ENCODE measurements at regions not wholly inside any gene's neighbourhood (a gene's known extent, or its start where the extent isn't known, plus 50 kb on each side); places are given as distances from the start of the nearest gene placed in this dataset.

DNA sequence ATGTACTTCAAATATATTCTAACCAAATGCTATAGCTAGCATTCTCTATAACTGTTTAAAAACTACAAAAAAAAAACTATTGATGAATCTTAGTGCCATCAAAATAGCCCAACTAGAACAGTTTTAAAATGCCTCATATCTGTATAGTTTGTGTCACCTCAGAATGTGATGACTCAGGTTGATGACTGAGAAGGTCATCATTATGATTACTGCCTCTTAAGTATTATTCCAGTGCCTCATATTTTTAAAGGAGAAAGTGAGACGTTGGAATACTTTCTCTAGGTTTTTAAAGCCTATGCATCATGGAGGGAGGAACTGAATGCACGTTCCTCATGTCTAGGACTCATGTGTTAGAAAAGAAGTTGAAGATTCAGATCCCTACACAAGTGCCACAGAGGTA is 88.2 kb downstream of the TMA16 start:
- DNase-seq, result no peak

DNA sequence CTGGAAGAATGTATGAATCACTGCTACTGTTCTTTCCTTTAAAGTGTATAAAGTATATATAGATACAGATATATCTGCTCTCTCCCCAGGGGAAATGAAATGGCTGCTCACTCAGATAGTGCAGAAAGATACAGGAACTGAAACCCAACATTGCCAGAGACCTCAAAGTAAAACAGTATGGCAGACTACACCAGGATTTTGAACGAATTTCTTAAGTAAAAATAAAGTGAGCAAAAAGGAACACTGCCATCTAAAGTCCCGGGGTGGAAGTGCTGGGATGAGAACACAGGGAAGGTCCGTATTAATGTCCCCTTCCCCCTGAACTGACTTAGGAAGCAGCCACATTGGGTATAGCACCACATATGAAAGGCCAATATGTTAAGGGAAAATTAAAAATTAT is 93.4 kb downstream of the TMA16 start:
- no peak for DNase-seq

GRCh38 chr4:163588532-163588931 is 94.0 kb downstream of the TMA16 start:
- no peak for DNase-seq

- DNase-seq, result no peak
Observed at GRCh38 chr4:163590103-163590502, 95.6 kb downstream of the TMA16 start.

GRCh38 chr4:163590619-163591264 is 96.3 kb downstream of the TMA16 start:
- DNase-seq, result no peak

DNA sequence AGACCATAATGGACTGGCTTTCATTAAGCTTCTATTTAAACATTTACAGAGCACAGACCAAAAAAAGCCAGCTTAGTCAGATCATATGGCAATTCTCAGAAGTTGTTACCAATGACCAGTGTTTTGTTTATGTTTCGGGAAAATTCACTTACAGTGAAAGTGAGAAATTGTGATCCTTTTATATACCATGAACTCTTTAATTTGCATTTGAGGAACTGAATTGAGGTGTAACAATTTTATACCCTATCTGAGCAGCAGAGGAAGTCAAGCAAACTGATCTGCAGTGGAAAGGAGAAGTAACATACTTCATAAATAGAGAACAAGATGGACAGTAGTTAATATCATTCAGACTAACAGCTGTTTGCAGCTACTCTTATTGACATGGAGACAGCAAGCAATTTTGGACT is 97.1 kb downstream of the TMA16 start:
- no peak for DNase-seq

GRCh38 chr4:163592212-163592611 is 97.7 kb downstream of the TMA16 start:
- DNase-seq, result no peak

GRCh38 chr4:163595580-163595979 is 101.1 kb downstream of the TMA16 start:
- no peak for DNase-seq

DNA sequence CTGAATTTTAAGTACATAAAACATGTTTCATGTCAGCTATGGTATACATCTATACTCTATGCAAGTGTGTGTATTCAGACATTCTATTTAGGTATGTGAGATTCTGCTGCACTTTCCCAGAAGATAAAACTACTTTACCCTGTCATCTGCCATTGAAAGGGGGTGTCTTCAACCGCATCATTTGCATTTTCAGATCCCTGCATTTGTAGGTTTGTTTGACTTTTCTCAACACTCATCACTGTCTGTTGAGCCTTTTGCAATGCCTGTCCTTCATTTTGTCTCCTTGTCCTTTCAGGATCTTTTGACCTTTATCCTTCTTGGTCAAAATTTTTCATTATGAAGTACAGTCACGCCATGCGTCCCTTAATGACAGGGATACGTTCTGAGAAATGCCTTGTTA is 103.5 kb downstream of the TMA16 start:
- no peak for DNase-seq

DNA sequence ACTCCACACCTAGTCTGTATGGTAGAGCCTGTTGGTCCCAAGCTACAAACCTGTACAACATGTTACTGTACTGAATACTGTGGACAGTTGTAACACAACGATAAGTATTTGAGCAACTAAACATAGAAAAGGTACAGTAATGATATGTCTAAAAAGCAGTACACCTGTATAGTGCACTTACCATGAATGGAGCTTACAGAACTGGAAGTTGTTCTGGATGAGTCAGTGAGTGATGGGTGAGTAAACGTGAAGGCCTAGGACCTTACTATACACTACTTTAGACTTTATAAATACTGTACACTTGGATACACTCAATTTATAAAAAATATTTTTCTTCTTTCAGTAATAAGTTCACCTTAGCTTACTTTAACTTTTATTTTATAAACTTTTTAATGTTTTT is 104.0 kb downstream of the TMA16 start:
- DNase-seq, result no peak

GRCh38 chr4:163600727-163601126 is 106.2 kb downstream of the TMA16 start:
- no peak for DNase-seq

DNA sequence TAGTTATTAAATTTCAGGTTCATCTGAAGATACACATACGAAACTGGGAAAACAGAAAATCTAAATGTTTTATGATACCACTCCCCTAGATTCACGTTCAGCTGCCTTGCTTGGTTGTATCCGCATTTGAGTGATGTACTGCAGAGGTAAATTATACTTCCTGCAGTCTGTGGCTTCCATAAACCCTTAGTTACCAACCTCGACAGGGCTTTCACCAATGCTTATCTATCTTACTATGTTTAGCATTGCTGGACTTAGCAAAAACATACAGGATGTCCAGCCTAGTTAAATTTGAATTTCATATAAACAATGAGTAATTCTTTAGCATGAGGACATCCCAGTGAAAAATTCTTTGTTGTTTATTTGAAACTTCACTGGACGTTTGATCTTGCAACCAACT is 108.8 kb downstream of the TMA16 start:
- no peak for DNase-seq

DNA sequence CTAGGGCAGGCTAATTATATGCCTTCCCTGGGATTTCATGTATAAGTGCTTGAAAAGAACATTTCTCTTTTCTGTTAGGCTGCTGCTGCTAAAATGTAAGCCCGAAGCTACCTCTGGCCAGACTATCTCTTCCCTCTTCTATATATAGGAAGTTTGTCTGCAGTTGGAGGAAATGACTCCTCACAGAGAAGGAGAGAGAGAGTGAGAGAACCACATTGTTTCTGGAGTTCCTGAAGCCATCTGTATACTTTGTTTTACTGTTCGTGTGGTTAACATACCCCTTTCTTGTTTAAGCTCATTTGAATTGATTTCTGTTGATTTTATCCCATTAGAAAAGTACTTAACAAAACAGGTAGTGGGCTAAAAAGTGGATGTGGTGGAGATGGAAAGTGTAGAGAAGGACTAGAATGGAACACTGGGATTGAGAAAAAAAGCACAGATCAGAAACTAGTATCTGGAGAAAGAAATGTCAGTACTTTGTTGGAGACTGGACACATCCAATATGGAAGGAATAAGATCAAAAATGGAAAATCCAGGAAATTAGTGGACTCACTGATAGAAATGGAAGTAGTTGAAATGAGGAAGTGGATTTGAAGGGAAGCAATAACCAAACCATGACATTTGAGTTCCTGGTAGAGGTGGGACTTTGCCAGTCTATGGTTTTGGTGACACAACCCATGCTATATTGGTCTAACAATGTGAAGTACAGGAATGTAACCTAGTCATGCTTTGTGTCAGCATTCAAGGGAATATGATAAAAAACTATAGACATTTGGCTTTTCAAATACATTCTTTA is 112.6 kb downstream of the TMA16 start:
- no peak for DNase-seq

DNA sequence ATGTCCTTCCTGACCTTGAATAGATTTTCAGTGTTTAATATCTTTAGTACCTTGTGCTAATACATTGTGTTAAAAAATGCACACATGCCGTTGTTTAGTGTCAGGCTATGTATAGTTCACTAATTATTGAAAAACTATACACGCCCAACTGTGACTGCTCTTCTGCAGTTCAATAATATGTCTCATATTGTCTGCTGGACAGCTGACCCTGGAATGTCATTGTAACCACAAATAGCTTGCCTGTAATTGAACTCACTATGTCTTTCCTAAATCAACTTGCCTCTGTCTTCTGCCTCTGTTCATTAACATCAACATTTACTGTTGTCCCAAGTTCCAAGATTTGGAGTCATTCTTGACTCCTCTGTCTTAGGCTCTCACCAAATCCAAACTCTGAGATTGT is 114.5 kb downstream of the TMA16 start:
- DNase-seq, result no peak

GRCh38 chr4:163610648-163611047 is 116.2 kb downstream of the TMA16 start:
- DNase-seq, result no peak

- no peak for DNase-seq
Observed at GRCh38 chr4:163611182-163611581, 116.7 kb downstream of the TMA16 start.

DNA sequence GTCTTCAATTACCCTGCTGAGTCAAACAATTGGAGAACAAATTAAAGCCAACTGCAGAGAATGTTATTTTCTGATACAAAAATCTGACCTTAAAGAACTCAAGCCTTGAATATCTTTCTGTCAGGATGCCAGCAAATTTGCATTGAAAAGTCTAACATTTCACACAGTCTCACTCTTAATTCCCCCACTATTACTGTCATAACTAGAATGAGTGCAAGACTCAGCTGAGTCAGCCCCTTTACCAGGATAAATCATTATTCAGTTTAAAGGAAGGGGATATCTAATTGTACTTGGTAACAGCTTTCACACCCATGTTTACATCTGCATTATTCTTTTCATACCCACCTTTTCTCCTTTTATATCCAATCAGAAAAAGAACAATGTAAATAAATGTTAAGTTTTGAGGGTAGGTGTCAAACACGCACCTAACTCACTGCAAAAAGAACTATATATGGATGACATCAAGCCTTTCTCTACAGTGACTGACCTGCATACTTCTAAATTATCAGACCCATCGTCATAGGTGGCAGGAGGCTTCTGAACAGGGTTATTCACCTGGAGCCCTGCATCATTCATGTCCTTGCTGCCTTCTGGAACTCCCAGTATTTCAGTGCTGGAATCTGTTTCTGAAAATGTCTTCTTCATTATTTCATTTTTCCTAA is 117.4 kb downstream of the TMA16 start:
- no peak for DNase-seq

DNA sequence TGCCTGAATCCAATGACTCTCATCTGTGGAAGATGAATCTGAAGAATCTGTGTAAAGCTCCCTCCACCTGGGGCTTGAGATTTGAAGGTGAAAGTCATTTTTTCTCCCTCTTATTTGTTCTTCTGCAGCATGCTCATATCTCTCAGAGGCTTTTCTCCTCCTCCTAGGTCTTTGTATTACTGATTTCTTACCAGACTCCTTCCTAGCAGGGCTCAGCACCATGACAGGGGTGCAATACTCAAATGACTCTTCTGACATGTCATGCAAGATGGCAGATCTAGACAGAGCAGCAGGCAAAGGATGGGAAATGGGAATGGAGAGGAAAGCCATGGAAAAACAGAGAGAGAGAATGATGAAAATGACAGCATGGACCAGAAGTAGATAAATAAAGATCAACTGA is 118.3 kb downstream of the TMA16 start:
- no peak for DNase-seq

DNA sequence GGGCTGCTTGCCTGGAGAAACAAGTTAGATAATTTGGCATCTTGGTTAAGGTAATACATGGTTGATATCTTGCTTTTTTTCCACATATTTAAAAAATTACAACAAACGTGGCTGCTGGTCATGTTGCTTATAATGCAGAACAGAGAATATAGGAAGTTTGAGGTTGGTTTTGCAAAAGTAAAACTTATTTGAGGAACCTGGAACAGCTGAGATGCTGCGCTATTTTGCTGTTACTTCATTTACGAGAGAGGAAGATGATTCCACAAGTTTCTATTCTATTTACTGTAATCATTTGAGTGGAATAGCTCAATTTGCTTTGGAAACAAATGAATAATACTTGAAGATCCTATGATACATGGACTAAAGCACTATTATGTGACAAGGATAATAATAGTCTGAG is 118.9 kb downstream of the TMA16 start:
- DNase-seq, result no peak

GRCh38 chr4:163614866-163615265 is 120.4 kb downstream of the TMA16 start:
- no peak for DNase-seq

- DNase-seq, result no peak
Observed at GRCh38 chr4:163618845-163619244, 124.4 kb downstream of the TMA16 start.

DNA sequence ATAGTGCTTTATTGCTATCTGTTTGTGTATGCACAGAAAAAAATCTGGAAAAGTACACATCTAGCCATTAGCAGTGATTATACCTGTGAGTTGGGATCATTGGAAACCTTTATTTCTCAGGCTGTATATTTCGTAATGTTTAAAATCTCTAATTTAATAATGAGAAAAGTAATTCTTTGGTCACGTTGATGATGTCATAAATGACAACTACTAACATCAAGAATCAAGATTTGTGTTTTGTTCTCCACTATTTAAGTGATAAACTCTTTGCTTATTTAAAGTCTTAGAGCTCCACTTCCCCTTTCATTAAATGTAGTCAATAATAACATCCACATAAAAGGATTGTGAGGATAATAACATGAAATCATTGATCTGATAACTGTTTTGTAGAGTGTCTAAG is 126.2 kb downstream of the TMA16 start:
- no peak for DNase-seq

GRCh38 chr4:163621821-163622220 is 127.3 kb downstream of the TMA16 start:
- no peak for DNase-seq

- no peak for DNase-seq
Observed at GRCh38 chr4:163622379-163623035, 128.0 kb downstream of the TMA16 start.

Measured in effector CD4-positive, alpha-beta T cell (primary cell).